ENCODE measurements at regions not wholly inside any gene's neighbourhood (a gene's known extent, or its start where the extent isn't known, plus 50 kb on each side); places are given as distances from the start of the nearest gene placed in this dataset.

GRCh38 chr3:182392182-182392937 is 400.9 kb upstream of the ATP11B start:
- DNase-seq (ENCODE audit: low read depth): no peak
- TF ChIP-seq CTCF (conservative IDR thresholded peaks at IDR 0.05; ENCODE audit: control insufficient read depth, insufficient read depth, low read depth, low read length): no peak
- H3K4me3 ChIP-seq (ENCODE audit: control insufficient read depth, low read depth, low read length): no peak overlapping the region

- no peak overlapping the region for H3K4me3 ChIP-seq (ENCODE audit: control insufficient read depth, low read depth, low read length)
- no peak for DNase-seq (ENCODE audit: low read depth)
- no peak for TF ChIP-seq CTCF (conservative IDR thresholded peaks at IDR 0.05; ENCODE audit: control insufficient read depth, insufficient read depth, low read depth, low read length)
Measured at GRCh38 chr3:182393151-182393550, 400.2 kb upstream of the ATP11B start.

GRCh38 chr3:182393830-182394367 is 399.4 kb upstream of the ATP11B start:
- DNase-seq (ENCODE audit: low read depth): no peak
- no peak for TF ChIP-seq CTCF (conservative IDR thresholded peaks at IDR 0.05; ENCODE audit: control insufficient read depth, insufficient read depth, low read depth, low read length)
- H3K4me3 ChIP-seq (ENCODE audit: control insufficient read depth, low read depth, low read length): no peak overlapping the region

- no peak for TF ChIP-seq CTCF (conservative IDR thresholded peaks at IDR 0.05; ENCODE audit: control insufficient read depth, insufficient read depth, low read depth, low read length)
- no peak for DNase-seq (ENCODE audit: low read depth)
- H3K4me3 ChIP-seq (ENCODE audit: control insufficient read depth, low read depth, low read length): no peak overlapping the region
Measured at GRCh38 chr3:182397164-182397563, 396.1 kb upstream of the ATP11B start.

GRCh38 chr3:182399978-182400737 is 393.1 kb upstream of the ATP11B start:
- H3K4me3 ChIP-seq (ENCODE audit: control insufficient read depth, low read depth, low read length): no peak overlapping the region
- no peak for TF ChIP-seq CTCF (conservative IDR thresholded peaks at IDR 0.05; ENCODE audit: control insufficient read depth, insufficient read depth, low read depth, low read length)
- DNase-seq (ENCODE audit: low read depth): no peak

- H3K4me3 ChIP-seq (ENCODE audit: control insufficient read depth, low read depth, low read length): no peak overlapping the region
- DNase-seq (ENCODE audit: low read depth): no peak
- TF ChIP-seq CTCF (conservative IDR thresholded peaks at IDR 0.05; ENCODE audit: control insufficient read depth, insufficient read depth, low read depth, low read length): no peak
Measured at GRCh38 chr3:182400838-182401237, 392.5 kb upstream of the ATP11B start.

All from fibroblast of mammary gland (primary cell).